ENCODE measurements at regions not wholly inside any gene's neighbourhood (a gene's known extent, or its start where the extent isn't known, plus 50 kb on each side); places are given as distances from the start of the nearest gene placed in this dataset.

GRCh38 chr14:100654814-100655740 is 67.9 kb upstream of the BEGAIN start:
- H3K27ac ChIP-seq: no peak overlapping the region
- no peaks in the 10 kb centered on the region for H3K4me1 ChIP-seq
- no peak for DNase-seq (ENCODE audit: low spot score in 2 of 2)
- H3K27me3 ChIP-seq: no peaks in the 10 kb centered on the region
- intact Hi-C loops (cut with DNase I): loop anchor here (5.0 to 10.0 kb wide), 2 partner anchors 210 to 273 kb away; no protein-coding TSS in a partner anchor
- H3K36me3 ChIP-seq: no peaks in the 10 kb centered on the region
- TF ChIP-seq CTCF (IDR thresholded peaks at IDR 0.05): peak; percentile 20 to 42 (median 34)
- no peak overlapping the region for H3K4me3 ChIP-seq
- H3K9me3 ChIP-seq: no peaks in the 10 kb centered on the region

- Histone ChIP-seq H3K9me3 (no peaks in the 10 kb centered on the region), H3K27ac (no peak overlapping the region), H3K4me1 (no peaks in the 10 kb centered on the region), H3K36me3 (no peaks in the 10 kb centered on the region), H3K4me3 (no peak overlapping the region), H3K27me3 (no peaks in the 10 kb centered on the region)
- TF ChIP-seq CTCF (IDR thresholded peaks at IDR 0.05): no peak
- intact Hi-C loops (cut with DNase I): loop anchor here (10.0 kb wide), 1 partner anchor 211 kb away; no protein-coding TSS in a partner anchor
- no peak for DNase-seq (ENCODE audit: low spot score in 2 of 2)
These were observed 68.5 kb upstream of the BEGAIN start for GRCh38 chr14:100655741-100656085.

GRCh38 chr14:100656996-100657395 is 69.7 kb upstream of the DLK1 start:
- Histone ChIP-seq H3K9me3 (no peaks in the 10 kb centered on the region), H3K36me3 (no peaks in the 10 kb centered on the region), H3K27me3 (no peaks in the 10 kb centered on the region), H3K4me3 (no peak overlapping the region), H3K4me1 (no peaks in the 10 kb centered on the region), H3K27ac (no peak overlapping the region)
- intact Hi-C loops (cut with DNase I): loop anchor here (10.0 kb wide), 1 partner anchor 212 kb away; no protein-coding TSS in a partner anchor
- TF ChIP-seq CTCF (IDR thresholded peaks at IDR 0.05): no peak
- no peak for DNase-seq (ENCODE audit: low spot score in 2 of 2)

- no peak for DNase-seq (ENCODE audit: low spot score in 2 of 2)
- no peaks in the 10 kb centered on the region for H3K9me3 ChIP-seq
- no peaks in the 10 kb centered on the region for H3K4me1 ChIP-seq
- H3K27me3 ChIP-seq: no peaks in the 10 kb centered on the region
- no peak overlapping the region for H3K27ac ChIP-seq
- H3K36me3 ChIP-seq: no peaks in the 10 kb centered on the region
- TF ChIP-seq CTCF (IDR thresholded peaks at IDR 0.05): no peak
- no peak overlapping the region for H3K4me3 ChIP-seq
- intact Hi-C loops (cut with DNase I): loop anchor here (10.0 kb wide), 1 partner anchor 213 kb away; no protein-coding TSS in a partner anchor
These were observed 68.9 kb upstream of the DLK1 start for GRCh38 chr14:100657780-100658179.

- intact Hi-C loops (cut with DNase I): loop anchor here (10.0 kb wide), 1 partner anchor 214 kb away; no protein-coding TSS in a partner anchor
These were observed 68.4 kb upstream of the DLK1 start for GRCh38 chr14:100658181-100658886.

More at GRCh38 chr14:100658181-100658886, 68.4 kb upstream of the DLK1 start:
- no peak for TF ChIP-seq CTCF (IDR thresholded peaks at IDR 0.05)
- Histone ChIP-seq H3K9me3 (no peaks in the 10 kb centered on the region), H3K36me3 (no peaks in the 10 kb centered on the region), H3K27ac (no peak overlapping the region), H3K27me3 (no peaks in the 10 kb centered on the region), H3K4me1 (no peaks in the 10 kb centered on the region), H3K4me3 (no peak overlapping the region)
- no peak for DNase-seq (ENCODE audit: low spot score in 2 of 2)

All from ascending aorta (tissue), 2 donors.